AG08395 (cell line): ENCODE measurements at regions not wholly inside any gene's neighbourhood (a gene's known extent, or its start where the extent isn't known, plus 50 kb on each side); places are given as distances from the start of the nearest gene placed in this dataset.
A peak's percentile ranks its signal among the peaks of the same experiment; 100 is the strongest.

Experiments used
- DNase-seq: peaks from one replicate; pipeline ENCODE4 v3.0.0; 2012; ENCODE audit warnings: mixed read lengths, low spot score

- no peak for DNase-seq
Measured at GRCh38 chr11:112465433-112466024, 204.9 kb upstream of the PLET1 start.

- no peak for DNase-seq
Measured at GRCh38 chr11:112467721-112468120, 207.1 kb upstream of the PLET1 start.

- no peak for DNase-seq
Measured at GRCh38 chr11:112469376-112469775, 208.7 kb upstream of the PLET1 start.

GRCh38 chr11:112470355-112470754 is 209.7 kb upstream of the PLET1 start:
- DNase-seq: no peak

- no peak for DNase-seq
Measured at GRCh38 chr11:112471731-112472130, 211.1 kb upstream of the PLET1 start.

- no peak for DNase-seq
Measured at GRCh38 chr11:112477152-112477551, 216.5 kb upstream of the PLET1 start.

- DNase-seq: no peak
Measured at GRCh38 chr11:112477581-112478317, 217.1 kb upstream of the PLET1 start.

- no peak for DNase-seq
Measured at GRCh38 chr11:112478806-112479205, 218.1 kb upstream of the PLET1 start.

GRCh38 chr11:112481431-112481830 is 220.8 kb upstream of the PLET1 start:
- no peak for DNase-seq

GRCh38 chr11:112481893-112482292 is 221.2 kb upstream of the PLET1 start:
- DNase-seq: no peak

GRCh38 chr11:112485280-112485679 is 224.6 kb upstream of the PLET1 start:
- DNase-seq: no peak

- no peak for DNase-seq
Measured at GRCh38 chr11:112497826-112498225, 237.2 kb upstream of the PLET1 start.

- no peak for DNase-seq
Measured at GRCh38 chr11:112498701-112499100, 238.0 kb upstream of the PLET1 start.

- no peak for DNase-seq
Measured at GRCh38 chr11:112499153-112499880, 238.7 kb upstream of the PLET1 start.

GRCh38 chr11:112499881-112500204 is 239.2 kb upstream of the PLET1 start:
- no peak for DNase-seq

GRCh38 chr11:112503410-112503809 is 242.8 kb upstream of the PLET1 start:
- DNase-seq: no peak

- peak; percentile 24 for DNase-seq
Measured at GRCh38 chr11:112504056-112504455, 243.4 kb upstream of the PLET1 start.

GRCh38 chr11:112506852-112507251 is 246.2 kb upstream of the PLET1 start:
- no peak for DNase-seq

GRCh38 chr11:112507281-112507680 is 246.6 kb upstream of the PLET1 start:
- no peak for DNase-seq

GRCh38 chr11:112508750-112509149 is 248.1 kb upstream of the PLET1 start:
- DNase-seq: no peak

- DNase-seq: no peak
Measured at GRCh38 chr11:112509300-112509699, 248.6 kb upstream of the PLET1 start.

GRCh38 chr11:112511271-112511670 is 250.6 kb upstream of the PLET1 start:
- no peak for DNase-seq

- no peak for DNase-seq
Measured at GRCh38 chr11:112511911-112512310, 251.3 kb upstream of the PLET1 start.
